ENCODE measurements at regions not wholly inside any gene's neighbourhood (a gene's known extent, or its start where the extent isn't known, plus 50 kb on each side); places are given as distances from the start of the nearest gene placed in this dataset.

- FAIRE-seq, result no peak
Observed at GRCh38 chr22:27129266-27129665, 471.9 kb downstream of the MIAT start.

- FAIRE-seq, result no peak
Observed at GRCh38 chr22:27130906-27131305, 473.5 kb downstream of the MIAT start.

GRCh38 chr22:27131346-27131745 lies 474.0 kb downstream of the MIAT start:
- no peak for FAIRE-seq

GRCh38 chr22:27132400-27132799 lies 475.0 kb downstream of the MIAT start:
- FAIRE-seq, result no peak

GRCh38 chr22:27133019-27133431 lies 475.6 kb downstream of the MIAT start:
- no peak for FAIRE-seq

DNA sequence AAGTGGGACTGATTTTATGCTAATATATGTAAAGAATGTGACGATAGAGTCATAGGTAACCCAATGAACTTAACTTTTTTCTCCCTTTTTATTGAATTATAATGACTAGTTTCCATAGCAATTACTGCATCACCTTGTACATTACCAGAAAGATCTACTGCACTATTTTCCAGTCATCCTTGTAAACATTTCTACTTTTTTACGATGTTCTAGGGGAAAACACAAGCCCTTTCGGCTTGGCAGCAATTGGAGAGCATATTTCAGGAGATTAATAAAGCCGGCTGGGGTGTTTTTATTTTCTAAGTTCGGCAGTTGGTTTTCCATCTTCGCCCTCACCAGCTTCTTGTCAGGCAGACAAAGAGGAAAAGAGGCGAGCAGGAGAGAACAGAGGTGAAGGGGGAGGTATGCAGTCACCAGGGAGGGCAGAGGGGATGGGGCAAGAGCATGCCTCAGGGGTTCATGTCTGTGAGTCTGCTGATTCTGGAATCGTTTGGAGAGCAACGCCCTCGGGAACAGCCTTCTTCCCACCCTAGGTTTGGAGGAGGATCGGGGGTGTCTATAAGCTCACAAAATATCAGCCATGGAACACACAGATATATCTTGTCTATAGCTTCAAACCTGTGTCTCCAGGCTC lies 476.4 kb downstream of the MIAT start:
- FAIRE-seq, result no peak

DNA sequence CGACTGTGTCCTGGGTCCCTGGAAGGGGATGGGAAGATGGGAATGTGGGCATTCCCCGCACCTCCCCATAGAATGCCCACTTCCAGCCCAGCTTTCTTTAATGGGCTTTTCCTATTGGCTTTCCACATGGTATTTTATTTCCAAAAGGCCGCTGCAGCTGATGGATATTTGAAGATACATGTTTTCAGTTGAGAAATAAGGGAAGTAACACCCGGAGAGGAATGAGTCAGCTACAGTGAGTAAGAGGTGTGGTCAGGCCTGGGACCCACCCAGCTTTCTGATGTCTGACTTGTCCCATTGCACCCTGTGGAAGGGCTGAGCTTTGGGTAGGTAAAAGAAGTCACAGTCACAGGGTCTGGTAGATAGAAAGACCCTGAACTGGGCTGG lies 476.9 kb downstream of the MIAT start:
- no peak for FAIRE-seq

DNA sequence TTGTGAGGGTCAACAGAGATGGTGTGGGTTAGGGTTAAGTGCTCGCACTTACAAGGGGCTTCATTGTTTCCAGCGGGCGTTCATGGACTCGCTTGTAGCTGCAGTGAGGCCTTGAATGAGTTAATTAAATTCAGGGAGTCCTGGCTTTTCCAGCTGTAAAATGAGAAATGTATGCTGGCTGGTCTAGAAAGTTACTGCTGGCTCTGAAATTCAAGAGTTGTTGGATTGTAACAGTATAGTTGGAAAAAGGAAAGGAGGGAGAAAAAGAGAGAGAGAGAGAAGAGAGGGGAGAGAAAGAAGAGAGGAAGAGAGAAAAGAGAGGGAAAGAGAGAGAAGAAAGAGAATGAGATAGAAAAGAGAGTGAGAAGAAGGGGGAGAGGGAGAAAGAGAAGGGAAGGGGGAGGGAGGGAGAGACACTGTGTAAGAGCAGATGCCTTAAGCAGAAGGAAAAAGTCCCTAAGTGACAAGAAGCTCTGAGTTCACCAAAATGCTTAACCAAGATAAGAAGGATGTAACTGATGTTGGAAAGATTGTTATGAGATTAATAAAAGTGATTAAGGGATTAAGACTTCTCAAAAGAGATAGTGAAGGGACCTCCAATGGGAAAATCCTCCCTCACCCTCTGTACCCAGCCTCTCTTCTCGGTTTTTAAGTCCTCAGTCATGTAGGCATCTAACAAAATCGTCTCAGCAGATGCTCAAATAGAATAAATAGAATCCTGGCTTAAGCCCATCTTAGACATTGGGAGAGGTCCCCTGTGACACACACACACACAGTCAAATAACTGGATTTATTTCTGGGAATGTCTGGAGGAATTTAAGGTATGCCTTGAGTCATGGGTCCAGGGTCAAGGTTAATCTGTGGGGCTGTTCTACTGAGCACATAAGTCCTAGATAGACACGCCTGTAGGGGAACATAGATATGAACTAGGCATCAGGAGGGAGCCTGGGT lies 477.9 kb downstream of the MIAT start:
- no peak for FAIRE-seq

GRCh38 chr22:27136596-27136995 lies 479.2 kb downstream of the MIAT start:
- FAIRE-seq, result no peak

DNA sequence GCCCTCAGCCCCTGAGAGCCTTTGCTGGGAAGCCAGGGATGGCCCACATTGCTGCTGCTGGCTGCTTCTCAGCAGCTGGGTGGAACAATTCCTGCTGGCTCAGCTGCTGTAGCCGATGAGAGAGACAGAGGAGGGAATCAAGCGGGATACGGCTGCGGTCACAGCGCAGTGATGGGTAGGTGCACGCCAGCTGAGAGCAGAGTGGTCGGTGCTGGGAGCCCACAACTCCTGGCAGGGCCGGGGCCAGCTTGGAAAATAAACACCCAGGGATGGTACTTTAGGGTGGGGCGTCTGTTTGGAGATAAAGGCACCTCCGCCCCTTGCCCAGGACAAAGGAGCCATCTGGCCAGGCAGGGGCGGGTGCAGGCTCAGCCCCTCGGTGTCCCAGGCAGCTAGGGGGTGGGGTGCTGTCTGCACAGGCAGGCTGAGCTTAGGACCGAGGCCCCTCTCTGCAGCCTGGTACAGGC lies 480.5 kb downstream of the MIAT start:
- no peak for FAIRE-seq

GRCh38 chr22:27138471-27138870 lies 481.1 kb downstream of the MIAT start:
- no peak for FAIRE-seq

- no peak for FAIRE-seq
Observed at GRCh38 chr22:27139935-27140511, 482.6 kb downstream of the MIAT start.

- FAIRE-seq, result no peak
Observed at GRCh38 chr22:27142286-27142685, 484.9 kb downstream of the MIAT start.

DNA sequence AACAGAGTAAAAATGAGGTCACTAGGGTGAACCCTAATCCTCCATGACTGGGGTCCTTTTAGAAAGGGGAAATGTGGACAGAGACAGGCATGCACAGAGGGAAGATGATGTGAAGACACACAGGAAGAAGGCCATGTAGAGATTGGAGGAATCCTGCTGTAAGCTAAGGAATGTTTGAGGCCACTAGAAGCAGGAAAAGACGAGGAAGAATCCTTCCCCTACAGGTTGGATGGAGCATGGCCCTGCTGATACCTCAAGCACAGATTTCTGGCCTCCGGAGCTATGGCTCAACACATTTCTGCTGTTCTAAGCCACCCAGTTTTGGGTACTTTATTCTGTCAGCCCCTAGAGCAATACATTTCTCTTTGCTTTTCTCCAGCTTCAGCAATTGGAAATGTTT lies 486.9 kb downstream of the MIAT start:
- FAIRE-seq, result no peak

- FAIRE-seq, result no peak
Observed at GRCh38 chr22:27146866-27147633, 489.7 kb downstream of the MIAT start.

GRCh38 chr22:27148055-27148454 lies 490.7 kb downstream of the MIAT start:
- FAIRE-seq, result no peak

DNA sequence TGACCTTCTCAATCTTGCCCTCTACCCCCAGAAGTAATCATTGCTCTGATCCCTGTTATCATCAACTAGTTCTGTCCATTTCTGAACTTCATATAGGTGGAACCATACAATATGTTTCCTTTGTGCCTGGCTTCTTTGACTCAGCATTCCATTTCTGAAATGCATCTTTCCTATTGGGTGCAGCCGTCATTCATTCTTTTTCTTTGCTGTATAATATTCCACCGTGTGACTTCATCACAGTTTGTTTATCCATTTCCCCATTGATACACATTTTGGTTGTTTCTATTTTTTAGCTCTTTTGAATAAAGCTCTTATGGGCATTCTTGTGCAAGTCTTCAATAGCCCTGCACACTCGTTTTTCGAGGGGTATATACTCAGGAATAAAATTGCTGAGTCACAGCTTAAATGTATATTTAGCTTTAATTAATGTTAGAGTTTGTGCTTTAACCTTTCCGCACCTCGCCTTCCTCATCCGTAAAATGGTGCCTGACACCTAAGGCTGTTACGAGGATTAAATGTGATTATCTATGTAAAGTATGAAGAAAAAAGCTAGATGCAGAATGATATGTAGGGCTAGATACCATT lies 491.6 kb downstream of the MIAT start:
- FAIRE-seq, result no peak

DNA sequence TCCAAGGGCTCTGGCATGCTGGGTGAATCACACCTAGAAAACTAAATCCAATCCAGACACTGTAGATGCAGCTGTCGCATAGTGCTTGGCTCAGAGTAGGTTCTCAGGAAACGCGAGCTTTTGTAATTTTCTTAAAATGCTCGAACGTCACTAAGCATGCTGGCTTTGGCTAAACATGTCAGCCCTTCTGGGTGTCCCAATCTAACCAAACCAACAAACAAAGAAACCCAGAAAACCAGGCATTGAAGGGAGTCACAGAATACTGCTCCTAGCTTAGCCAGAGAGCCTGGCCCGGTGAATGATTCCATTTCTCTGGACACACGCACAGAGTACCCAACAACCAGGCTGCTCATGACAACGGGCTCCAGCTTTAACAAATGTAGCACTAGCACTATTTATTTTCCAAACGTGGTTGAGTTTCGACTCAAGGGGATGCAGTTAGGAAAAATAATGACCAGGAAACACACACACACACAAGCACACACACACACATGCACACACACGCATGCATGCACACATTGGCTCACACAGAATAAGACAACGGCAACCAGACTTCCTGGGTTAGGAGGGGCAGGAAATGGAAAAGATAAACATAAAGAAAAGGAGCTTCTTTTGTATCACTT lies 492.6 kb downstream of the MIAT start:
- no peak for FAIRE-seq

- FAIRE-seq, result no peak
Observed at GRCh38 chr22:27150544-27150941, 493.2 kb downstream of the MIAT start.

- FAIRE-seq, result no peak
Observed at GRCh38 chr22:27151407-27151806, 494.0 kb downstream of the MIAT start.

GRCh38 chr22:27152033-27152432 lies 494.6 kb downstream of the MIAT start:
- FAIRE-seq, result no peak

DNA sequence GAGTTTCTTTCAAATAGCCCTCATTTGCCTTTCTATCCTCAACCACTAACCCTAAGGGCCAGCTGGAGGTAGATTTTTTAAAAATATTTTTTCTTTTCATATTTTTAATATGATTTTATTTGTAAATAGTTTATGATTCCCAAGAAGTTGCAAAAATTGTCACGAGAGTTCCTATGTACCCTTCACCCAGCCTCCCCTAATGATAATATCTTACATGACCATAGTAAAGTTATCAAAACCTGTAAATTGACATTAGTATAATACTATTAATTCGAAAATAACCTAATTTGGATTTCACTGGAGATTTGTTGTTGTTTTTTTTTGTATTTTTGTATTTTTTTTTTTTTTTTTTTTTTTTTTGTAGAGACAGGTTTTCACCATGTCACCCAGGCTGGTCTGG lies 495.5 kb downstream of the MIAT start:
- no peak for FAIRE-seq
